Hematopoietic multipotent progenitor cell treated with erythropoietin and hydrocortisone succinate and interleukin-3 and kit ligand, for 4 days (in vitro differentiated cells): ENCODE measurements at regions not wholly inside any gene's neighbourhood (a gene's known extent, or its start where the extent isn't known, plus 50 kb on each side); places are given as distances from the start of the nearest gene placed in this dataset.

ENCODE experiments used
- DNase-seq: peaks from one replicate; pipeline ENCODE4 v3.0.0-alpha.2; 2015

- no peak for DNase-seq
These were observed 68.3 kb downstream of the CHST1 start for GRCh38 chr11:45597097-45597496.

- no peak for DNase-seq
These were observed 68.9 kb downstream of the CHST1 start for GRCh38 chr11:45596571-45596970.

- DNase-seq, result peak; percentile 19
These were observed 71.4 kb downstream of the CHST1 start for GRCh38 chr11:45593992-45594391.

GRCh38 chr11:45592636-45593035, 72.8 kb downstream of the CHST1 start:
- no peak for DNase-seq

GRCh38 chr11:45590743-45591142, 74.7 kb downstream of the CHST1 start:
- no peak for DNase-seq

GRCh38 chr11:45585205-45585604, 80.2 kb downstream of the CHST1 start:
- DNase-seq, result no peak

- DNase-seq, result no peak
These were observed 81.3 kb downstream of the CHST1 start for GRCh38 chr11:45583981-45584566.

- DNase-seq, result peak; percentile 54
These were observed 85.0 kb downstream of the CHST1 start for GRCh38 chr11:45580399-45580798.

- no peak for DNase-seq
These were observed 87.1 kb downstream of the CHST1 start for GRCh38 chr11:45578316-45578715.

GRCh38 chr11:45577752-45578151, 87.7 kb downstream of the CHST1 start:
- no peak for DNase-seq

- no peak for DNase-seq
These were observed 88.8 kb downstream of the CHST1 start for GRCh38 chr11:45576461-45577215.

GRCh38 chr11:45573728-45574127, 91.7 kb downstream of the CHST1 start:
- no peak for DNase-seq

- no peak for DNase-seq
These were observed 92.9 kb downstream of the CHST1 start for GRCh38 chr11:45572354-45573123.

- DNase-seq, result no peak
These were observed 95.6 kb downstream of the CHST1 start for GRCh38 chr11:45569776-45570175.

- DNase-seq, result no peak
These were observed 97.4 kb downstream of the CHST1 start for GRCh38 chr11:45568049-45568448.

GRCh38 chr11:45565446-45565988, 99.9 kb downstream of the CHST1 start:
- no peak for DNase-seq

GRCh38 chr11:45563810-45564209, 101.6 kb downstream of the CHST1 start:
- peak; percentile 7 for DNase-seq

GRCh38 chr11:45563171-45563570, 102.3 kb downstream of the CHST1 start:
- DNase-seq, result no peak

- no peak for DNase-seq
These were observed 104.5 kb downstream of the CHST1 start for GRCh38 chr11:45560913-45561281.

- no peak for DNase-seq
These were observed 105.1 kb downstream of the CHST1 start for GRCh38 chr11:45560155-45560912.

- DNase-seq, result peak; percentile 15
These were observed 108.3 kb downstream of the CHST1 start for GRCh38 chr11:45556851-45557707.
